Erythroblast (primary cell): ENCODE measurements at regions not wholly inside any gene's neighbourhood (a gene's known extent, or its start where the extent isn't known, plus 50 kb on each side); places are given as distances from the start of the nearest gene placed in this dataset.

Source experiments
- GATA1 ChIP-seq: IDR thresholded peaks from 2 replicates; pipeline ENCODE4 v1.6.1; 2011; ENCODE audit warnings: low read depth, mild to moderate bottlenecking, control low read depth, low read length, moderate library complexity
- POLR2A ChIP-seq: IDR thresholded peaks from 2 replicates; pipeline ENCODE4 v1.6.1; 2011; ENCODE audit warnings: mild to moderate bottlenecking, low read length

GRCh38 chr9:88680505-88681160 lies 145.7 kb downstream of the NXNL2 start:
- TF ChIP-seq POLR2A (no peak), GATA1 (no peak)
